ENCODE measurements at regions not wholly inside any gene's neighbourhood (a gene's known extent, or its start where the extent isn't known, plus 50 kb on each side); places are given as distances from the start of the nearest gene placed in this dataset.
"Not testable (repeated sequence)": the region's sequence is repeated elsewhere in the genome, so short reads cannot be mapped to it uniquely, and the experiment has no call there.

DNA sequence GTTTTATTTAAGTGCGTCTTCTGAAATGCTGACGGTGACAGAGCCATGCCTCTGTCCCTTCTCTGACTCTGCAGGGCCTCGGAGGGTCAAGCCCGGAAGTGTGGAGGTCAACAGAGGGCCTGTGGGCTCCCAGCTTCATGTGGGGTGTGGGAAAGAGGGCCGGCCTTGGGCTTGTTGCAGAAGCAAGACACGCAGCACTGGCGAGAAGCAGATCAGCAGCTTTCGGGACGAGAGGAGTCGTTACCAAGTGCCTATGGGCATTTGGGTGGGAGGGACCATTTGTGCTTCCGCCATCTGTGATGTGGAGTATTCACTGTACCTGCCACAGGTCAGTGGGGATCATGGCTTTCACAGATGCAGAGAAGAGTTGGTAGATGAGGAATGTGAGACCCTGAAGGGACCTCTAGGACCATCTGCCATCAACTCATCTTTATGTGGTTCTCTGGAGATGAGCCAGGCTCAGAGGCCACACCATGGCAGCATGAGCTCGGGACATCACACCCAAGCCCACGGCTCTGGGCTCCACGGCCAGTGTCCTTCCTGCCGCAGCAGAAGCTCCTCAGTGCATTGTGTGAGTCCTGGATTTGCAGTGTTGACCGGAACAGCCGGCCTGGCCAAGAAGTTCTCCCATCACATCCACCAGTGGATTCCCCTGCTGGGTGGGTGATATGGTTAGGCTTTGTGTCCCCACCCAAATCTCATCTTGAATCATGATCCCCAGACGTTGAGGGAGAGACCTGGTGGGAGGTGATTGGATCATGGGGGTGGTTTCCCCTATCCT, 590.7 kb downstream of the TBC1D22A start:
- in situ Hi-C loops (cut with MboI; ENCODE audit: low sequenced_read_pairs): no loop called here

DNA sequence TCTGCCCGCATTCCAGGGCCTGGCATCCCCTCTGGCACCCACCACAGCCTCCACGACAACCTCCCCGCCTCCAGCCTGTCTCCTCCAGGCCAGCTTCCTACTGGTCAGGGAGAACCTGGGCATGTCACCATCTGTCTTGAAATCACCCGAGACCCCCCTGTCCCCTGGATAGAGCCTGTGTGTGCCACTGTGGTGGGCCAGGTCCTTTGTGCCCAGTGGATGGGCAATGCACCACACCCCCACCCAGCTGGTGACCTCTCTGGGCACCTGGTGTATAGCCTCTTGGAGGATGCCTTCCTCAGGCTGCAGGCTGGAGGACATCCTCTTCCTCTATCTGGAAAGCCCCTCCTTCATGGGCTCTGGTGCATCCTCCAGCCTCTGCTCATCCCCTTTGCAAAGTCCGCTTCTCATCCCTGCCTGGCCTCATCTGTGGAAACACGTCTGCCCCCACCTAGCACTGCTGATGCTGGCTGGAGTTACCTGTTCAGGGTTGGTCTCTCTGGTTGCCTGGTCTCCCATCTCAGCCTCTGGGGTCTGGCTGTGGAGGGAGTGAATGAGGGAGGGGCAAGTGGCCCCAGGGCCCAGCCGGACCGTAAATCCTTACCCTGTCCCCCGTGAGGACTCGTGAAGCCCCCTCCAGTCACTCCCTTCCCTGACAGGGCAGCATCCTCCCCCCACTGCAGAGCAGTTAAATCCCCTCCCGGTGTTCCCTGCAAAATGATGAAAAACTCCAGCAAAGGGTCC, 589.6 kb downstream of the TBC1D22A start:
- in situ Hi-C loops (cut with MboI; ENCODE audit: low sequenced_read_pairs): no loop called here

DNA sequence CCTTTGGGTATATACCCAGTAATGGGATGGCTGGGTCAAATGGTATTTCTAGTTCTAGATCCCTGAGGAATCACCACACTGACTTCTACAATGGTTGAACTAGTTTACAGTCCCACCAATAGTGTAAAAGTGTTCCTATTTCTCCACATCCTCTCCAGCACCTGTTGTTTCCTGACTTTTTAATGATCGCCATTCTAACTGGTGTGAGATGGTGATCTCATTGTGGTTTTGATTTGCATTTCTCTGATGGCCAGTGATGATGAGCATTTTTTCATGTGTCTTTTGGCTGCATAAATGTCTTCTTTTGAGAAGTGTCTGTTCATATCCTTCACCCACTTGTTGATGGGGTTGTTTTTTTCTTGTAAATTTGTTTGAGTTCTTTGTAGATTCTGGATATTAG, 583.8 kb downstream of the TBC1D22A start:
- in situ Hi-C loops (cut with MboI; ENCODE audit: low sequenced_read_pairs): not testable (repeated sequence)

DNA sequence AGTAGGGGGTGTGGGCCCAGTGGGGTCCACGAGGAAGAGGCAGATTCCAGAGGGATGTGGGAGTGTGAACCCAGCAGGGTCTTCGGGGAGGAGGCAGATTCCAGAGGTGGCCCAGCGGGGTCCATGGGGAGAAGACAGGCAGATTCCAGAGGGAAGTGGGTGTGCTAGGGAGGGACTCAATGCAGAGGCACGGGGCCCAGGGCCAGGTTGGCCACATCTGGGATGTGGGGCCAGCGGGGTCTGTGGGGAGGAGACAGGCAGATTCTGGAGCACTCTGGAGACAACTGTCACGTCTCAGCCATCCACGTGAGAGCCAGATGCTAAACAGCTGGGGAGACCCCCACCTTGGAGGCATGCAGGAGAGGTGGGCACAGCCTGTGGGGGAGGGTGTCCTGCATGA, 582.6 kb downstream of the TBC1D22A start:
- in situ Hi-C loops (cut with MboI; ENCODE audit: low sequenced_read_pairs): no loop called here

- in situ Hi-C loops (cut with MboI; ENCODE audit: low sequenced_read_pairs): no loop called here
These were observed 582.0 kb downstream of the TBC1D22A start for GRCh38 chr22:47344414-47344813.

DNA sequence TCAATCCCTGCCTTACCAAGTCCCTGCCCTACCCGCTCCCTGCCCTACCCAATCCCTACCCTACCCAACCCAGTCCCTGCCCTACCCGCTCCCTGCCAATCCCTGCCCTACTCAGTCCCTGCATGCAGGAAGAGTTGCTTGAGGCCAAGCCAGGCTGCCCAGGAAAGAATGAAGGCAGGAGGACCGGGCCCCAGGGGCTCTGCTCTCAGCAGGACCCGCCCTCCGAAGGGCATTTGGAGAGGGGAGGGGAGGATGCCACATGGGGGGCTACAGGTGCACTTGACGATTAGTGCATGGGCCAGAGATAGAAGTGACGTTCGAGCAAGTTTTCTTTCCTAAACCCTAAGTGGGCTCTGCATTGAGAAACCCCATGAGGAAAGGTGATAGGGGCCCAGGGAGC, 581.2 kb downstream of the TBC1D22A start:
- in situ Hi-C loops (cut with MboI; ENCODE audit: low sequenced_read_pairs): no loop called here

DNA sequence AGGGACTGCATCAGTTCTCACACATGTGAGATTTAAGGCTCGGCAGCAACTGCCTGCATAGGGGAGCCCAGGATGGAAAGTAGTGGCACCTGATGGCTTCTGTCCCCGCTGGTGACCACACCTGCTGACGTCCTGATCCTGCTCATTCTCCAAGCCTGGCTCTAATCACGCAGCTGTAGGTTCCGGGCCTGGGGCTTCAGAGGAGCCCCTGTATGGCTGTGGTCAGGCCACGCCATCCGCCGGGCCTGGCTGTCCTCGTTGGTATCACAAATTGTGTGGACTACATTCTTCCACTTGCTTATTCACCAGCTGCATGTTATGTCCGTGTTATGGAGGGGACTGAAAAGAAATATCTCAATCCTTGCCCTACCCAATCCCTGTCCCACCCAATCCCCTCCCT, 580.0 kb downstream of the TBC1D22A start:
- in situ Hi-C loops (cut with MboI; ENCODE audit: low sequenced_read_pairs): no loop called here

DNA sequence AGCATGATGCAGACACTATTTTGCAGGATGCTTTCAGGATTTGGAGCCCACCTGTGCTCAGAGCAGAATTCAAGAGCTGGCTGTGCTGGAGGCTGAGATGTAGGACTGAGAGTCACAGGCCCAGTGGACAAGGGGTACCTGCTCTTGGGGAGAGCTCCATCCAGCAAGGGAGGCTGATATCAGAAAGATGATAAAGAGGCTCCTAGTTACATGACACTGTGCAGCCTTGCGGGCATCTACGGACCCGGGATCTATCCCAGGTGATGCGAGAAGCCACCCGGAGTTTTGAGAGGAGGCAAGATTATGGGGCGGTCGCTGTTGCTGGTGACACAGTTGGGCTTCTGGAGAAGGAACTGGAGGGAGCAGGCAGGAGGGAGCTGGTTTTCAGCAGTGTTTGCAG, 579.0 kb downstream of the TBC1D22A start:
- in situ Hi-C loops (cut with MboI; ENCODE audit: low sequenced_read_pairs): no loop called here

DNA sequence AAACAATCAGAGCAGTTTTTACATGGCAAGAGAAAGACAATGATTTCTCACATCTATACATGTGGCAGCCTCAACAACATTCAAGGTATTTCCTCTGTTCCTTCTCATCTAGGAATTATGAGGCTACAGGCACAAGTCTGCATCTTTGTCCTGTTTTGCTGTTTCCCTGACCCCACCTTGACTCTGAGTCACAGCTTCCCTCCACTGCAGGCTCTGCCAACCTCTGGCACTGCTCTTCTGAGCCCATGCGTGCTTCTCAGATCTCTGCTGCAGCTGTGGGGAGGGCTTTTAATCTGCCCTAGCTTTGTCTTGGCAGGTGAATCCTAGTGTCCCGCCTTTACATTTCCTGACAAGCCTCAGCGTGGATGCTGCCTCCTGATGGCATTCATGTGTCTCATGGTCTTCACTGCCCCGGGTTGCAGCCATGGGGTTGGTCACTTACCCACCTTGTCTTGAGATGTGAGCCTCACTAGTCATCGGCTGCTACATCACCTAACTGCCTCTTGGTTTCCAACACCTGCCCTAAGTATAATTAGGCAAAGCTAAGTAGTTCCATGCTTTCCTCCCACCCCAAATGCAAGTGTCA, 578.5 kb downstream of the TBC1D22A start:
- in situ Hi-C loops (cut with MboI; ENCODE audit: low sequenced_read_pairs): no loop called here

GRCh38 chr22:47337161-47337621, 574.7 kb downstream of the TBC1D22A start:
- in situ Hi-C loops (cut with MboI; ENCODE audit: low sequenced_read_pairs): no loop called here

DNA sequence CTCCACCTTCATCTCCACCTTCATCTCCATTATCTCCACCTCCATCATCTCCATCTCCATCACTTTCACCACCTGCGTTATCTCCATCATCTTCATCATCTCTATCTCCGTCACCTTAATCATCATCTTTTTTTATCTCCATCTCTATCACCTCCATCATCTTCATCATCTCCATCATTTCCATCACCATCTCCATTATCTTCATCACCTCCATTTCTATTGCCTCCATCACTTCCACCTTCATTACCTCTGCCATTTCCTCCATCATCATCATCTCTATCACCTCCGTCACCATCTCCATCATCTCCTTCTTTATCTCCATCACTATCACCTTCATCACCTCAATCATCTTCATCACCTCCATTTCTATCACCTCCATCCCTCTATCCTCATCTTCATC, 573.5 kb downstream of the TBC1D22A start:
- in situ Hi-C loops (cut with MboI; ENCODE audit: low sequenced_read_pairs): no loop called here

GRCh38 chr22:47335460-47335859, 573.0 kb downstream of the TBC1D22A start:
- in situ Hi-C loops (cut with MboI; ENCODE audit: low sequenced_read_pairs): no loop called here

DNA sequence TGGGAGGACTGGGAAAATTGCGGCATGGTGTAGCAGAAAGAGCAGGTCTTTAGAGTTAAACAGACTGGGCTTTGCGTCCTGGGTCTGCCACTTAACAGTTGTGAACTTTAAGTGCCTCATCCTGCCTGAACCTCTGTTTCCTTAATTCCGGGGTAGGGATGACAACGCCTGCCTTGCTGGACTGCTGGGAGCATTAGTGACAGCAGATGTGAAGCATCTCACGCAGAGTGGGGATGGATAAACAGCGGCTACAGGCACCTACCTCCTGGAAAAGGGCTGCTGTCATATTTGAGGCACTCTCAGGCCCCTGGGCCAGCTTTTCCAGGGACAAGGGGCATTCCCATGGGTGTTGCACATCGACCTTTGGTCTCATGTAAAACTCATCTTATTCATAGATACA, 572.2 kb downstream of the TBC1D22A start:
- in situ Hi-C loops (cut with MboI; ENCODE audit: low sequenced_read_pairs): no loop called here

DNA sequence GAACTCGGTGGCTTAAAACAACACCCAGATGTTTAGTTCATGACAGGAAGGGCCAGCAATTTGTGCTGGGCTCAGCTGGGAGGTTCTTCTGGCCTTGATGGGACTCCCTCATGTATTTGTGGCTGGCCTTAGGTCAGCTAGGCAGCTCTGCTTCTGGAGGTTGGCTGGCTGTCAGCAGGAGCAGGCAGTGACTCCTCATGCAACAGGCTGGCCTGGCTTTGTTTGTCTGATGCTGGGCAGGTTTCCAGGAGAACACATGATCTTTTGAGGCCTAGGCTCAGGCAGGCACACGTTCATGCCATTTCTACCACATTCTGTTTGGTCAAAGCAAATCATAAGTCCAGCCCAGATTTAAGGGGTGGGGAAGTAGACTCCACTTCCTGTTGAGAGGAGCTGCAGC, 571.2 kb downstream of the TBC1D22A start:
- in situ Hi-C loops (cut with MboI; ENCODE audit: low sequenced_read_pairs): no loop called here

DNA sequence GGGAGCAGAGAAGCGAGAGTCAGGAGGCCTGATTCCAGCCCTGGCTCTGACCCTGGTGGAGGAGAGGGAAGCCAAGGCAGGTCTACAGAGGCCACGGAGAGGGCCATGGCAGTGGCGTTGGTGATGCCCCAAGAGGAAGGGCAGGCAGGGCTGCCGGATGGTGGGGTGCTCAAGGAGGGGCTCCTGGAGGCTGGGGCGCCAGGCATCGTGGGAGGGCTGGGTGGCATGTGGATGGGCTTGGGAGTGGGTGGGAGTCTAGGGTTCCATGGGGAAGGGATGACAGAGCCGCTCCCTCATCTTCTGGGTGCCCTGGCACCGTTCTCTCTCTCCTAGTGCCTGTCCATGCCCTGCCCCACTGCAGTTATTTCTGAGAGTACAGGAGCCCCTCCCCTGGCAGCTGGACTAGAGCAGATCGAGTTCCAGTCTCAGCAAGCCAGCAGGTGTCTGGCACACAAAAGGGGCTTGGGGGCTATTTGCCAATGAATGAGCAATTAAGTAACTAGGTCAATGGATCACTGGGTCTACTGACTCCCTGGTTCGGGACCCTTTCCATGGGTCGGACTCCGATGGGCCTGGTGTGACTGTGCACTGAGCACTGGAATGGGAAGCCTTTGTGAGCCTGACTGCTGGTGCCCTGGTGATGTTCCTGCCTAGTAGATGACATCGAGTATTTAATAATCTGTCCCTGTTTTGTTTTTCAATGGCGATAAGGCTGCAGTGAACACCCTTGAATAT, 570.0 kb downstream of the TBC1D22A start:
- in situ Hi-C loops (cut with MboI; ENCODE audit: low sequenced_read_pairs): no loop called here

DNA sequence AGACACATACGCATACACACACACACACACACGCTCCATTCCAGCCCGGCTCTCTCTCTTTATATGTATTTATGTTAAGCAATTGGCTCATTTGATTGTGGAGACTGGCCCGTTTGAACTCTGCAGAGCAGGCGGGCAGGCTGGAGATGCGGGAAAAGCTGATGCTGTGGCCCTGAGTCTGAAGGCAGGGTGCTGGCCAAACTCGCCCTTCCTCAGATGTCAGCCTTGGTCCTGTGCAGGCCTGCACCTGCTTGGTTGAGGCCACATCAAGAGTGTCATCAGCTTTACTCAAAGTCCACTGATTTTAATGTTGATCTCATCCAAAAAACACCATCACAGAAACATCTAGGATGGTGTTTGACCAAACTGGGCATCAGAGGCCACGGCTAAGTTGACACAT, 569.3 kb downstream of the TBC1D22A start:
- in situ Hi-C loops (cut with MboI; ENCODE audit: low sequenced_read_pairs): no loop called here

GRCh38 chr22:47329727-47330650, 567.5 kb downstream of the TBC1D22A start:
- in situ Hi-C loops (cut with MboI; ENCODE audit: low sequenced_read_pairs): no loop called here

DNA sequence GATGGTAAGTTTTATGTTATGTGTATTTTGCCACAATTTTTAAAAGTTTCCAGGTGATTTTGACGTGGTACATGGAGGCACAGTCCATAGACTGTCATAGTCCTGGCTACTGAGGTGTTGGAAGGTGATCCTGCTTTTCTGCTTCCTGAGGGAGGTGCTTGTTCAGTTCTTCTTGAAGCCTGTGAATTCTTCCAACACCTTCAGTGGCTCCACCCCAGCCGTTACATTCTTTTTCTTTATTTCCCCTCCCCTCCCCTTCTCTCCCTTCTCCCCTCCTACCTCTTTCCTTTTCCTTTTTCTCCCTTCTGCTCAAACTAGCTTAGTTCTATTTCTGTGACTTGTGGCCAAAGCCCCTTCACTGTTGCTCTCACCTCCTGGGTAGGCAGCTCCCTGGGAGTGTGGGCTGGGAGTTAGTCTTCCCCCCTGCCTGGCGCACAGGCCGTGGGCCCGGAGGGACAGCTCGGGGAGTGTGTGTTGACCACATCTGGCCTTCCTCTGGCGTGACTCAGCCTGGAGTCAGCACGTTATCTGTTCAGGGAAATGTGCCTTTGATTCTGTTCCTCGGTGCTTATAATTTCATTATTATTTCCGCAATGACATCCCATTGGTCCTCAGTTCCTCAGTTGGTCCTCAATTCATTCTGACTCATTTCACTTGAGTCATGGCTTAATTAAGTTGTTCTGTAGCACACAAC, 566.2 kb downstream of the TBC1D22A start:
- in situ Hi-C loops (cut with MboI; ENCODE audit: low sequenced_read_pairs): no loop called here

DNA sequence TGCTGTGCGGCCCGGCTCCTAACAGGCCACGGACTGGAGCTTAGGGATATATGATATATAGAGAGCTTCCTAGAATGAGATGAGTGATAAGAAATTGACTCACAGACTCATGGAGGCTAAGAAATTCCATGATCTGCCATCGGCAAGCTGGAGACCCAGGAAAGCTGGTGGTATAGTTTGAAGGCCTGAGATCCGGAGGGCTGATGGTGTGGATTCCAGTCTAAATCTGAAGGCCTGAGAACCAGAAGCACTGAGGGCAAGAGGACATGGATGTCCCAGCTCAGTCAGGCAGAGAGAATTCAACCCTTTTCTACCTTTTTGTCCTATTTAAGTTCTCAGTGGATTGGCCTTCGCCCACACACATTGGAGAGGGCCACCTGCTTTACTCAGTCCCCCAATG, 564.8 kb downstream of the TBC1D22A start:
- in situ Hi-C loops (cut with MboI; ENCODE audit: low sequenced_read_pairs): no loop called here

GRCh38 chr22:47325249-47325648, 562.8 kb downstream of the TBC1D22A start:
- in situ Hi-C loops (cut with MboI; ENCODE audit: low sequenced_read_pairs): no loop called here
